GM23338 (cell line): ENCODE measurements at regions not wholly inside any gene's neighbourhood (a gene's known extent, or its start where the extent isn't known, plus 50 kb on each side); places are given as distances from the start of the nearest gene placed in this dataset.

ENCODE experiments used
- EZH2 ChIP-seq: fragments of 200-600 bp; sonication (generic); IDR thresholded peaks from one replicate; pipeline ENCODE4 v1.8.0; 2017; ENCODE audit warnings: antibody characterized with exemption, mild to moderate bottlenecking, low read depth; ENCODE audit not compliant: unreplicated experiment
- EZH2phosphoT487 ChIP-seq: fragments of 200-600 bp; sonication (generic); IDR thresholded peaks from one replicate; pipeline ENCODE4 v1.8.1; 2018; ENCODE audit warnings: antibody characterized with exemption; ENCODE audit not compliant: unreplicated experiment
- POLR2AphosphoS5 ChIP-seq: IDR thresholded peaks from 2 replicates; pipeline ENCODE4 v1.6.1; 2016; ENCODE audit warnings: antibody characterized with exemption, low read depth
- TF ChIP-seq, protein P1 (sequence below), 2 experiments: fragments of 200-600 bp in 1 of 2; sonication (generic) in 1 of 2; conservative IDR thresholded peaks; 2 replicates each; pipeline versions ENCODE4 v1.5.1 to v1.6.1; 2016 to 2017; ENCODE audit warnings: antibody characterized with exemption in 2 of 2, low read depth in 2 of 2, mild to moderate bottlenecking in 2 of 2, moderate library complexity in 1 of 2
- TF ChIP-seq, protein P2 (sequence below): IDR thresholded peaks from 2 replicates; pipeline ENCODE4 v1.6.1; 2016; ENCODE audit warnings: antibody characterized with exemption

DNA sequence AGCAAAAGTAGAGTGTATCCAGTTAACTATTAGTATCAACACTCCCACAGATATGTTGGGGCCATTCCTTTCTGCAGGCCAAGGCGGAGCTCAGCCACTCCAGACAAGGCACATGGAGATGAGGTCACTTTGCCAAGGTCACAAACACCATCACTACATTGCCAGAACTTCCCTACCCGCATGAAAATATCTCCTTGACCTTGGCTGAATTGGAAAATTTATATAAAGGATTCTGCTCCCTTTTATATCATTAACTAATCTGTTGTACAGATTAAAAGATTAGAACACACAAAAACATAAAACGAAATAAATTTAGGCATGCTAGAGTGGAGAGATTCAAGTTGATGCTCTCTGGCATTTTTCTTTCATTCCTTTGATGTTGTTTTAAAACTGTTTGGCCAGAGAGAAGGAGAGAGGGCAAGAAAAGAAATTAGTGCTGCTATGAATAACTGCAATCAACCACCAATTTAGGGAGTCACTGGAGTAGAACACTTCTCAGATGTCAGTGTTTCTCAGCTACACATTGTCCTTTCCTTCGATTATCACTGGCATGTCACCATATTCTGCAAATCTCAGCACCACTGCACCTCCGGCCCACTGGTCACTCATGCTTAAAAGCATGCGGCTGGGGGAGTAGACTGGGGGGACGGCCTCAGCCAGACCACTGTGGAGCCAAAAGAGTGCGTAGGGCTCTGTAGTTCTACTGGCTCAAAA lies 78.7 kb upstream of the ATP1B1 start:
- TF ChIP-seq, protein P1, sequence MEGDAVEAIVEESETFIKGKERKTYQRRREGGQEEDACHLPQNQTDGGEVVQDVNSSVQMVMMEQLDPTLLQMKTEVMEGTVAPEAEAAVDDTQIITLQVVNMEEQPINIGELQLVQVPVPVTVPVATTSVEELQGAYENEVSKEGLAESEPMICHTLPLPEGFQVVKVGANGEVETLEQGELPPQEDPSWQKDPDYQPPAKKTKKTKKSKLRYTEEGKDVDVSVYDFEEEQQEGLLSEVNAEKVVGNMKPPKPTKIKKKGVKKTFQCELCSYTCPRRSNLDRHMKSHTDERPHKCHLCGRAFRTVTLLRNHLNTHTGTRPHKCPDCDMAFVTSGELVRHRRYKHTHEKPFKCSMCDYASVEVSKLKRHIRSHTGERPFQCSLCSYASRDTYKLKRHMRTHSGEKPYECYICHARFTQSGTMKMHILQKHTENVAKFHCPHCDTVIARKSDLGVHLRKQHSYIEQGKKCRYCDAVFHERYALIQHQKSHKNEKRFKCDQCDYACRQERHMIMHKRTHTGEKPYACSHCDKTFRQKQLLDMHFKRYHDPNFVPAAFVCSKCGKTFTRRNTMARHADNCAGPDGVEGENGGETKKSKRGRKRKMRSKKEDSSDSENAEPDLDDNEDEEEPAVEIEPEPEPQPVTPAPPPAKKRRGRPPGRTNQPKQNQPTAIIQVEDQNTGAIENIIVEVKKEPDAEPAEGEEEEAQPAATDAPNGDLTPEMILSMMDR (conservative IDR thresholded peaks at IDR 0.05; ENCODE audit: low read depth in 2 of 2), result no peak
- TF ChIP-seq POLR2AphosphoS5 (no peak), EZH2 (no peak), EZH2phosphoT487 (no peak)
- TF ChIP-seq, protein P2, sequence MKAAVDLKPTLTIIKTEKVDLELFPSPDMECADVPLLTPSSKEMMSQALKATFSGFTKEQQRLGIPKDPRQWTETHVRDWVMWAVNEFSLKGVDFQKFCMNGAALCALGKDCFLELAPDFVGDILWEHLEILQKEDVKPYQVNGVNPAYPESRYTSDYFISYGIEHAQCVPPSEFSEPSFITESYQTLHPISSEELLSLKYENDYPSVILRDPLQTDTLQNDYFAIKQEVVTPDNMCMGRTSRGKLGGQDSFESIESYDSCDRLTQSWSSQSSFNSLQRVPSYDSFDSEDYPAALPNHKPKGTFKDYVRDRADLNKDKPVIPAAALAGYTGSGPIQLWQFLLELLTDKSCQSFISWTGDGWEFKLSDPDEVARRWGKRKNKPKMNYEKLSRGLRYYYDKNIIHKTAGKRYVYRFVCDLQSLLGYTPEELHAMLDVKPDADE, result no peak
